Stomach smooth muscle (tissue), 2 donors: ENCODE measurements at regions not wholly inside any gene's neighbourhood (a gene's known extent, or its start where the extent isn't known, plus 50 kb on each side); places are given as distances from the start of the nearest gene placed in this dataset.
"Not testable (repeated sequence)": the region's sequence is repeated elsewhere in the genome, so short reads cannot be mapped to it uniquely, and the experiment has no call there.

ENCODE experiments used
- H3K27ac ChIP-seq: one replicate; pipeline ENCODE4 v1.7.0; 2013; ENCODE audit warnings: mild to moderate bottlenecking, low read length, inconsistent platforms
- H3K27me3 ChIP-seq, 2 donors: one replicate each; pipeline ENCODE4 v1.7.0; 2013; ENCODE audit warnings: low read length in 2 of 2; ENCODE audit not compliant: insufficient read depth in 2 of 2, control insufficient read depth in 1 of 2
- H3K36me3 ChIP-seq, 2 donors: one replicate each; pipeline ENCODE4 v1.7.0; 2013; ENCODE audit warnings: low read length in 2 of 2; ENCODE audit not compliant: control insufficient read depth in 2 of 2, insufficient read depth in 2 of 2
- H3K4me1 ChIP-seq: one replicate; pipeline ENCODE4 v1.7.0; 2013; ENCODE audit warnings: low read length; ENCODE audit not compliant: control insufficient read depth, insufficient read depth
- H3K4me3 ChIP-seq, 2 donors: one replicate each; pipeline ENCODE4 v1.7.0; 2013; ENCODE audit warnings: low read length in 2 of 2
- H3K9ac ChIP-seq, 2 donors: one replicate each; pipeline ENCODE4 v1.7.0; 2013; ENCODE audit warnings: low read length in 2 of 2, mild to moderate bottlenecking in 1 of 2
- H3K9me3 ChIP-seq, 2 donors: one replicate each; pipeline ENCODE4 v1.7.0; 2013; ENCODE audit warnings: low read length in 2 of 2; ENCODE audit not compliant: control insufficient read depth in 2 of 2
- donor health status: healthy.
- donor health status: Pancreatic carcinoma.

DNA sequence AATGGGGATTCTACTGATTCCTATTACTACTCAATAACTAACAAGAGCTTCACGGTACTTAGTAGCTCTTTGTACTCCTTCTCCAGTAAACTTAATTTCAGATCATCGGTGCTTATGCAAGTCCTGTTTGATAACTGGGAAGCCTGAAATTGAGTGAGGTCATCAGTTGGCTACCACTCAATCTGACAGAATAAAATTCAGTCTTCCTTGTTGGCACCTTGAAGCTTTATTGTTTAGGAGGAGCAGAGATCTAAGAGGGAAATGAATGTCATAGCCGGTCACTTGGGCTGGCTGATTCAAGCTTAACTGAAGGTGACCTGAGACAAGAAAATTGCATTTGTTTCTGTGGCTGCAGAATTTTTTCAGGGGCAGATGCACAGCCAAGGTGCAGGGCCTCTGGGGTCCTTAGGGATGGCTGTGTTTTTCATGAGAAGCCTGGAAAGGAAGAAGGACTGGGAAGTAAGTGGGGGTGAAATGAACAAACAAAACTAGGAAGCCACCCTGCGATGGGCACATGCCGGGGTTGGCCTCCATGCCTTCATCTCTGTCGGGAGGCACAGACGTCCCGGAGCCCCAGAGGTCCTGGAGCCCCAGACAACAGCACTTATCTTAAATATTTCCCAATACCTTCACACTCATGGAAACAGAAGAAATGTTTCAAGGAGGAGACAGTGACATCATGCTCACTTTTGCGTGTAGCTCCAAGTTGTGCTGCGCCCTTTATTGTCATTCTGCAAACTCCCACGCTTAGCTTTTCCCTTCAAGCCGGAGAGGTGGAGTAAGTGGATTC is 85.0 kb upstream of the KIF5B start:
- peaks cover 3% of the 10 kb centered on the region for H3K4me1 ChIP-seq
- H3K36me3 ChIP-seq = no peaks in the 10 kb centered on the region
- H3K4me3 ChIP-seq = no peak overlapping the region
- no peaks in the 10 kb centered on the region for H3K27me3 ChIP-seq
- H3K9me3 ChIP-seq = no peaks in the 10 kb centered on the region
- peak overlapping the region; percentile 24 for H3K27ac ChIP-seq
- no peak overlapping the region for H3K9ac ChIP-seq

GRCh38 chr10:32140403-32140802 is 84.2 kb upstream of the KIF5B start:
- H3K36me3 ChIP-seq = no peaks in the 10 kb centered on the region
- no peak overlapping the region for H3K4me3 ChIP-seq
- no peaks in the 10 kb centered on the region for H3K27me3 ChIP-seq
- no peak overlapping the region for H3K9ac ChIP-seq
- H3K27ac ChIP-seq = peak overlapping the region; percentile 24
- H3K4me1 ChIP-seq = peaks cover 3% of the 10 kb centered on the region
- H3K9me3 ChIP-seq = no peaks in the 10 kb centered on the region

GRCh38 chr10:32139223-32140073 is 83.2 kb upstream of the KIF5B start:
- no peaks in the 10 kb centered on the region for H3K36me3 ChIP-seq
- no peak overlapping the region for H3K9ac ChIP-seq
- no peak overlapping the region for H3K4me3 ChIP-seq
- no peak overlapping the region for H3K27ac ChIP-seq
- no peaks in the 10 kb centered on the region for H3K27me3 ChIP-seq
- H3K4me1 ChIP-seq = peaks cover 3% of the 10 kb centered on the region
- no peaks in the 10 kb centered on the region for H3K9me3 ChIP-seq

DNA sequence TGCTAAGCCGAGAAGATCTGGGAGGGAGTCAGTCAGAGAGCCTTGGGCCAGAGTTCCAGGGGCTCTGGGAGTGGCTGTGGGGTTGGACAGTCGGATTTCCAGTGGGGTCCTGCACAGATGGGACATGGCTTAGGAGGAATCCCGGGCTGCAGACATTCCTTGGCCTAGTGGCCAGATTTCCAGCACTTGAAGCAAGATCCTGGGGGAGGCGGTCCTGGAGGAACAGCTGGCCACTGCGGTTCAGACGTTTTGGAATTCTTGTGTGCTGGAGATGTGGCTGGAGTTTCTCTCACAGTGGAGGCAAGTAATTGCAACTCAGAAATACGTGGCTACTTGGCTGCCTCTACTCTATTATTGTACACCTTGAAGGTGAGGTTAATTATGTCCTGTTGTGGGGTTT is 80.7 kb upstream of the KIF5B start:
- H3K9ac ChIP-seq, H3K27me3 ChIP-seq, H3K4me1 ChIP-seq, H3K36me3 ChIP-seq, H3K4me3 ChIP-seq, H3K27ac ChIP-seq, H3K9me3 ChIP-seq: not testable (repeated sequence)

DNA sequence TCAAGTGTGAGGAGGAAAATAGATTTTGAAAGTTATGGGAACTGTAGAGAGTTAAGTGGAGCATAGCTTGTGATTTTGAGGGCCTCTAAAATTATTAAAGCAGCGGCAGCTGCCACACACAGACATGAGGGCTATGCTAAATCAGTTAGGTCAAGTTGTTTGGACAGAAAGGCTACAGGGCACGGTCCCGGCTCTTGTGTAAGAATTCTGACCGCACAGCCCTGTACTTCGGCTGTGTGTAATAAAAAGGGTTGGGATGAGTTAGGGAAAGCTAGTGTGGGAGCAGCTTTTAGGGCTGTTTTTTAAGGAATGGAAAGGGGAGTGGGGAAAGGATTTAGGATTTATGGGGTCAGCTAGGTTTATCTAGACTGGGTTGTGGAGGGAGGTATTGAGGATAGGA is 79.6 kb upstream of the KIF5B start:
- H3K9me3 ChIP-seq = not testable (repeated sequence)

GRCh38 chr10:32132357-32132946 is 76.2 kb upstream of the KIF5B start:
- Histone ChIP-seq H3K36me3 (no peaks in the 10 kb centered on the region), H3K9ac (no peak overlapping the region), H3K9me3 (no peaks in the 10 kb centered on the region), H3K4me1 (no peaks in the 10 kb centered on the region), H3K4me3 (no peak overlapping the region), H3K27me3 (no peaks in the 10 kb centered on the region), H3K27ac (no peak overlapping the region)

More for the DNA sequence above, 79.6 kb upstream of the KIF5B start:
- H3K4me1 ChIP-seq, H3K9ac ChIP-seq, H3K27me3 ChIP-seq, H3K4me3 ChIP-seq, H3K27ac ChIP-seq, H3K36me3 ChIP-seq: not testable (repeated sequence)

GRCh38 chr10:32131388-32131787 is 75.2 kb upstream of the KIF5B start:
- Histone ChIP-seq H3K9ac (no peak overlapping the region), H3K4me3 (no peak overlapping the region), H3K4me1 (no peaks in the 10 kb centered on the region), H3K27me3 (no peaks in the 10 kb centered on the region), H3K9me3 (no peaks in the 10 kb centered on the region), H3K27ac (no peak overlapping the region), H3K36me3 (no peaks in the 10 kb centered on the region)

DNA sequence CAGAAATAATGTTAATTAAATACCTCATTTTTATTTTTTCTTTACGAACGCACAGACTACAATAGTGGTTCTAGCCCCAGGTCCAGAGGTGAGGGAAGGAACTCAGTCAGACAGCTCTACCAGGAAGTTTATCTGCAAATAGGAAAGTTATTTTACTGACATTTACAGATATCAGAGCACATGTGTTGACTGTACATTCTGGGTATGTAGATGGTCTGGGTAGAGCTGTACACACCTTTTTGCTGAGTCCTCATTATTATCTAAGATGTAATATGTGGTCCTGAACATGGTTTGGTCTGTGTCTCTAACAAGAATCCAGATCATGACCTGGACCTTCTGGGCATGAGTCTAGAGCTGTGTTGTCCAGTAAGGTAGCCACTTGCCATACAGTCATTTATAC is 74.6 kb upstream of the KIF5B start:
- Histone ChIP-seq H3K9me3 (no peaks in the 10 kb centered on the region), H3K27ac (no peak overlapping the region), H3K4me1 (no peaks in the 10 kb centered on the region), H3K9ac (no peak overlapping the region), H3K36me3 (no peaks in the 10 kb centered on the region), H3K27me3 (no peaks in the 10 kb centered on the region), H3K4me3 (no peak overlapping the region)

GRCh38 chr10:32125023-32125422 is 68.8 kb upstream of the KIF5B start:
- Histone ChIP-seq H3K9ac (no peak overlapping the region), H3K27me3 (no peaks in the 10 kb centered on the region), H3K9me3 (peaks cover 0 to 4% of the 10 kb centered on the region in 2 donors), H3K4me3 (no peak overlapping the region), H3K4me1 (no peaks in the 10 kb centered on the region), H3K36me3 (no peaks in the 10 kb centered on the region), H3K27ac (no peak overlapping the region)

GRCh38 chr10:32123021-32123420 is 66.8 kb upstream of the KIF5B start:
- Histone ChIP-seq H3K4me1 (no peaks in the 10 kb centered on the region), H3K36me3 (no peaks in the 10 kb centered on the region), H3K4me3 (no peak overlapping the region), H3K9me3 (peaks cover 0 to 4% of the 10 kb centered on the region in 2 donors), H3K27me3 (no peaks in the 10 kb centered on the region), H3K9ac (no peak overlapping the region), H3K27ac (no peak overlapping the region)
